Hindlimb muscle (tissue), 1 donor: ENCODE measurements at regions not wholly inside any gene's neighbourhood (a gene's known extent, or its start where the extent isn't known, plus 50 kb on each side); places are given as distances from the start of the nearest gene placed in this dataset.

Source experiments
- DNase-seq: peaks from one replicate; pipeline ENCODE4 v3.0.0-alpha.2; 2013

DNA sequence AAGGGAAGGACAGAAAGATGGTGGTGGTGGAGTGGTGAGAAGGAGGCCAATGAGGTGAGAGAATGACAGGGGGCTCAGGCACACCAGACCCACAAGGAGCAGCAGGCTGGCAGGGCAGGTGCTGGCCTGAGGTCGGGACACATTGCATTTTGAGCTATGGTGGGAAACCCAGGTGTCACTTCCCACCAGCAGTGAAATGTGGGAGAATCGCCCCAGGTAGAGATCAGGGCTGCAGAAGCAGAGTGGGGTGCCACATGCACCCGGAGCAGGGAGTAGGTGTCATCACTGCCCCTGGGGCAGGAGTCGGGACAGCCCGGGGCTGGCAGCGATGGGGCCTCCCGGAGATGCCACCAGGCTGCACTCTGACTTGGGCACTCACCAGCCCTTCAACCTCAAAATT is 315.8 kb downstream of the BCL11B start:
- no peak for DNase-seq

DNA sequence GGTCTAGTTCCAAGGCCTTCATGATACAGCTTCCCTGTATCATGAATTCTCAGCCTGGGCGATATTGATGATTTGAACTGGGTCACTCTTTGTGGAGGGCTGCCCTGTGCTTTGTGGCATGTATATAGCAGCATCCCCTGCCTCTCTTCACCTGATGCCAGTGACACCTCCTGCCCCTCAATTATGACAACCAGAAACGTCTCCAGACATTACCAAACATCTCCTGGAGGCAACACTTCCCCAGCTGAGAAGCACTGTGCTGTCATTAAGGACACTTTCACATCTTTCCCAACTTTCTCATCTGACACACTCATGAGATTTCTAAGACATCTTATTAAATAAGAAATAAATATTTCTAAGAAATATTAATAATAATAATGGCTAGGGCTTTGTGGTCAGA is 315.3 kb downstream of the BCL11B start:
- no peak for DNase-seq

DNA sequence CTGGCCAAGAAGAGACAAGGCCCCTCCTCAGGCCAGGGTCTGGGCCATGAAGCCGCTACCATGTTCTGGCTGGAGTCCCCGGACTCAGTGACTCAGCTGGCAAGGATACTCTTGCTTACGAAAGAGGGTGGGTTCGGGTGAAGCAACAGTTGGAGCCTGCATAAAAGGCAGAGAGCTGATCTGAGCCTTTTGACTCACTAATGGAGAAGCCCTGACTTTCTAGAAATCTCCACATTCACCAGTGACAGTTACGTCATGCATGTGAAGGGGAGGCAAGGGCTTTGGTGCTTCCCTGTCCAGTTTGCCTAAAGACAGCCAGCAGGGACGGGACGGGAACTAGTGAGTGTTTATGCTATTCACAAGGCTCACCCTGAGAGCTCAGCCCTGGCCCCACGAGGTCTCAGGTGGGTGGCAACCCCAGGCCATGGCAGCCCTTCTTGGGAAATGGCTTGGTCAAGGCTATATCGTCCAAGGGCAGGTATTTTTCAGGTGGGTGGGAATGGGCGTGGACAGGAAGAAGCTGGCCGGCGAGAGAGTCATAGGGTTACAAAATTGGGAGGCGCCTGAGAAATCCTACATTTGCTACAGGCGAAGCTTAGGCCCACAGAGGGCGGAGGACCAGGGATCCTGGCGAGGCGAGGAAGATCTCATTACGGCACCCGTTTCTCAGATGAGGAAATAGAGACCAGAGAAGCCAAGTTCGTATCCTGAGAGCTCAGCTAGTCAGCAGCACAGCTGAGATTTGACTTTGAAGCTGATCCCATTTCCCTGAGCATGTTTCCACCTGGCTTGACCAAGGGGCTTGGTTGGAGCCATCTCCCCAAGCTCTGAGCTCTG is 314.6 kb downstream of the BCL11B start:
- DNase-seq, result peak; percentile 63

- DNase-seq, result no peak
Measured at GRCh38 chr14:98958048-98958631, 313.9 kb downstream of the BCL11B start.

DNA sequence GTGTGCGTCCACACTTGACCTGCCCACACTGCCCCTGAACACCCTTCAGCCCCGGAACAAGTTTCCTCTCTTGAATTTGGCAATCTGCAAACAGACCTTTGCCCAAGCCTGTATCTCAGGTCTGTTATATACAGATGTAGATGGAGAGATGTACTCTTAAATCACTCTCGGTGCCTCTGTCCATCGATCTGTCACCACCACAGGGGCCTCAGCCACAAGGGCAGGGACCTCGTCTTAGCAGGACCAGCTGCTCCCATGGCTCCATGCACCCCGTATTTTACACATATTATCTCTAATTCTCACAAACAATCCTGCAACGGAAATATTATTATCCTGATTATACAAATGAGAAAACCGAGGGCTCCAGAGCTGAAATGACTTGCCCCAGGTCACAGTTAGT is 313.4 kb downstream of the BCL11B start:
- no peak for DNase-seq

DNA sequence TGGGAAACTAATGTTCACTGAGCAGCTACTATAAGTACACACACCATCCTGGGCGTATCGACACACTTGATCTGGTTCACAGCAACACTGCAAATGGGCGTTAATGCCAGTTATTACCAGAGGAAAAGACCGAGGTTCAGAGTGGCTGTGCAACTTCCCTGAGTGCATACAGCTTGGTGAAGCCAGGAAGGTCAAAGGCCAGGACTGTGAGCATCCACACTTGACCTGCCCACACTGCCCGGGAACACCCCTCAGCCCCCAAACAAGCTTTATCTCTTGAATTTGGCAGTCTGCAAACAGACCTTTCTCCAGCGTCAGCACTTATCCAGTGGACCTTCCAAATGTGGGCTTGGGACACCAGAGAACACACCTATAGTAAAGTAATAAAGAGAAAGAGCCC is 312.6 kb downstream of the BCL11B start:
- DNase-seq, result no peak

DNA sequence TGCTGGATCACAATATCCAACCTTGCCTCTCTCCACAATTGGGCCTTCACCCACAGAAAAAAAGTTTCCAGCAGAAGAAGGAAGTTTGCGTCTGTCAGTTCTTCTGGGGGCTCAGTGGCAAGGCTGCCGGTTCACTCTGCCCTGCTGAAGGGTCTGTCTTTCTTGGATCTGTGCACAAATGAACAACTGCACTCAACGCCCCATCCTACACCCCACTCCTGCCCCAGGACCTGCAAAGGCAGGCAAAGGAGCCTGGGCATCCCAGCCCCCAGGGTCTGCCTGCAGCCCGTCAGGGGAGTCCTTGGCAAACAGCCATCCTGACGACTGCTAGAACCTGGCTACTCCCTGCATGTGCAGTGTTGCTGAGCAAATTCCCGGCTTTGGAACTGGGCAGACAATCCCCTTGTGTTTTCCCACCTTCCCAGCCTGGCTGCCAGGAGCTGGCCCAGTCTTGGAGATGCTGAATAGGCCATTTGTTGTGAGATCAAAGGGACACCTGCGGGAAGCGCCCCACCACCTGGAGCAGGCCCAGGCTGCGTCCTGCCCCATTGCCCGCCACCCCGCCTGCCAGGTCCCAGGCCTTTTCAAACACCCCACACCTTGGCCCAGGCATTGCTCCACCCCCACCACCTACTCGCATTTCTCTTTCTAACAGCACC is 311.9 kb downstream of the BCL11B start:
- DNase-seq, result no peak

GRCh38 chr14:98960617-98961013 is 311.4 kb downstream of the BCL11B start:
- no peak for DNase-seq

DNA sequence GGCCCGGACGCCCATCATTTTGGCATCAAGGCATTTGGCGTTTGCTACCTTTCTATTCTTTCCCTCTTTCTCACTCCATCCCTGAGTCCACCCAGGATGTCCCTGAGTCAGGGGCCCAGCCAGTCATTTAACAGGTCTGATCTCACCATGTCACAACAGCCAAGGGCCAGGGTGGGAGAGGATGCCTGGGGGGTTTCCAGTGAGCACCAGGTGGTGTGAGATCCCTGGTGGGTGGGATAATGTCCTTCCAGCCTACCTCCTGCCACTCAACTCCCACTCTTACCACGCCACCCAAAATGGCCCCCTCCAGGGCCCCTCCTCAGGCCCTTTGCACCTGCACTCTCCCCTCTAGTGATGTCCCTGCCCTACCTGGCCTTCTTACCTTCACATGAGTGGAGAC is 310.8 kb downstream of the BCL11B start:
- no peak for DNase-seq

GRCh38 chr14:98962118-98962517 is 309.9 kb downstream of the BCL11B start:
- no peak for DNase-seq

GRCh38 chr14:98963610-98964009 is 308.4 kb downstream of the BCL11B start:
- DNase-seq, result no peak

DNA sequence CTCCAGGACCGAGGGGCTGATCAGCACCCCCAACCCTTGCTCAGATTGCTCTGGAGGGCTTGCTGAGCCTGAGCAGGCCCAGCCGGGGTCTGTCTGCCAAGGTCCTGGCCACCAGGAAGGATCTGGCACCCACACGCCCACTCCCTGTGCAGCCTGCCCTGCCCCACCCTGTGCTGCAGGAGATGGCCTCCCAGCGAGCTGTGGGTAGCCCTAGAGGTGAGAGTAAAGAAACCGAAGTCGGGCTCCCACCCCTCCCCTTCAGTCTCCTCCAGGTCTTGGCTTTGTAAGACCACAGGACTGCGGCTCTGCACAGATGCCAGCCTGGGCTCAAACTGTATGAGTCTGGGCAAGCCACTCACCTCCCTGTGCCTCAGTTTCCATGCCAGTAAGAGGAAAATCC is 307.8 kb downstream of the BCL11B start:
- DNase-seq, result no peak

DNA sequence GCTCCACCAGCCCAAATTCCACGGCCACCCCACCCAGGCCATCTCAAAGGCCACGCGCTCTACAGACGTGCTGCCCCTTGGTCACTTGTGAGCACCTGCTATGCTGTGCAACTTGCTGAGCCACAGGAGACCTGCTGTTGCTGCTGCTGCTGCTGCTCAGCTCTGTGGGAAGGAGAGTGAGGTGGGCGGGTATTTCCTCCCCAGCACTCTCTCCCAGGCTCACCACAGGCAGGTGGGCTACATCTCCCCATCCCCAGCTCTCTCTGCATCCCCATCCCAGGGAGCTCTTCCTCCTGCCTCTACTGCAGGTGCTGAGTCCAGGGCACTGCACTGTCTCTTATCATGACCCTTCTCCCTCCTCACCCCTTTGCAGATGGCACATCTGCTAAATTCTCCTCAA is 306.9 kb downstream of the BCL11B start:
- DNase-seq, result no peak

- no peak for DNase-seq
Measured at GRCh38 chr14:98966016-98966415, 306.0 kb downstream of the BCL11B start.

- DNase-seq, result no peak
Measured at GRCh38 chr14:98966475-98967162, 305.4 kb downstream of the BCL11B start.

DNA sequence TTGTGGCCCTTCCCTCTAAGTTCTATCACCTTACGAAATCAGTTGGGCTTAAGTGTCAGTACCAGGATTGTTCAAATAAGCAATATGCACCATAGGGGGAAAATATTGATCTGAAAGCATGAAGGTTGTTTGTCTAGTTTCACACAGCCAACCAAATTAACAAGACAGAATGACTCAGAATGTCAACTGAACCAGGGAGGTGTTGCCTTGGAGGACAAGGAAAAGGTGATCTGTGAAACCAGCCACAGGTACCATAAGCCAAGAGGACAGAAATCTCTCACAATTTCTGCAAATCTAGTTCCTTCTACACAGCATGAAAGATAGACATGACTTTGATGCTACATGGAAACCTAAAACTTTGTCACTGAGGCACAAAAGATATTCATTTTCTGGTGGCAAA is 297.9 kb downstream of the BCL11B start:
- DNase-seq, result no peak

DNA sequence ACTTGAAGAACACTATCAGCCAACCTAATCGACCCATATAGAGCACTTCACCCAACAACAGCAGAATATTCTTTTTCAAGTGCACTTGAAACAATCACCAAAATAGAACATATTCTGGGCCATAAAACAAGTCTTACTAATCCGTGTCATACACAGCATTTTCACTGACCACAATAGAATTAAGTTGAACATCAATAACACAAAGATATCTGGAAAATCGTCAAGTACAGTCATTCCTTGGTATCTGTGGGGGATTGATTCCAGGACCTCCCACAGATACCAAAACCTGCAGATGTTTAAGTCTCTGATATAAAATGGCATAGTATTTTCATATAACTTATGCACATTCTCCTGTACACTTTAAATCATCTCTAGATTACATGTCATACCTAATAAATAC is 295.7 kb downstream of the BCL11B start:
- DNase-seq, result no peak

- no peak for DNase-seq
Measured at GRCh38 chr14:98977451-98977850, 294.5 kb downstream of the BCL11B start.

DNA sequence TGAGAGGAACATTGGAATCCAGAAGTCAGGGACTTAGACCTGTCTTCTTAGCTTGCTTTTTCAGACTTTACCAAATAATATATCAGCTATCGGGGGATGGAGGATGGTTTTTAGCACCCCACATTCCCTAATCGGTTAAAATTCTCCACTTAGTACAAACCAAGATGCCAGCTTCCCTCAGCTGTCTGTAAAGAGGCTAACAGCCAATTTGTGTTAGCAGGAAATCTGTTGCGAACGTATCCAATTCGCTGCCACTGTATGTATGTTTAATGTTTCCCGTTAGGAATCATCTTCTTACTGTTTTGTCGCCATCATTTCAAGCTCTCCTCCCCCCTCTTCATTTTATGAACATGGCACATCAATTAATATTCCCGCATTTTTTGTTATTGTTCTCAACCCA is 289.0 kb downstream of the BCL11B start:
- DNase-seq, result no peak

- no peak for DNase-seq
Measured at GRCh38 chr14:98984027-98984718, 287.8 kb downstream of the BCL11B start.

GRCh38 chr14:98984719-98985041 is 287.3 kb downstream of the BCL11B start:
- DNase-seq, result no peak

DNA sequence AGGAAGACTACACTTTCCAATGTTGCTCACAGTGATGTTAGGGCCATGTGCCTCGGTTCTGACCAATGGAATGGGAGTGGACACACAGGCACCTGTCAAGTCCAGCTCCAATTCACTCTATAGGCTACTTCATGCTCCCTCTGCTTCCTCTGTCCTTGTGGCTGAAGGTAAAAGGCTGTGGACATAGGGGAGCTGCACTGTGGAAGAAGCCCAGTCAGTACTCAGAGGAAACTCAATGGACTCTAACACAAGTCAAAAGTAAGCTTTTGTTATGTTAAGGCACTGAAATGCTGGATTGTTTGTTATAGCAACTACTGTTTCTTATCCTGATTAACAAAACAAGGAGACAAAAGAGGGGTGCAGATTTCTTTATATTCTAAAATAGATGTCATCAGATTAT is 278.2 kb downstream of the BCL11B start:
- DNase-seq, result no peak

DNA sequence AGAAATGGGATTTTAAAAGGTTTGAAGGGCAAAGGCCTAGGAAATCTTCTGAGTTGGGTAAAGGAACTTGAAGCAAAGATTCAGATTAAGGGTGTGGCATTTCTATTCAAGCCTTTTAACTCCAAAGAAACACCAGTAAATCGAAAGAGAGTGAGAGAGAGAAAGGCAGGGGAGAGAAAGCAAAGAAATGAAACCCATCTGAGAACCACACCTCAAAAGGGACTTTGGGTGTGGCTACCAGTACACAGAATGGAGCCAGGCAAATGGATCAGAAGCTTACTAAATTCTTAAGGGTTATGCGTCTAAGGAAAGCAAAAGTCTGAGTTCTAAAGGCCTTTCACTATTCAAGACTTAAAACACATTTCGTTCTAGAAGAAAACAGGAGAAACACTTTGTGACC is 277.4 kb downstream of the BCL11B start:
- DNase-seq, result no peak
